WI38 (cell line): ENCODE measurements at regions not wholly inside any gene's neighbourhood (a gene's known extent, or its start where the extent isn't known, plus 50 kb on each side); places are given as distances from the start of the nearest gene placed in this dataset.
"Not testable (repeated sequence)": the region's sequence is repeated elsewhere in the genome, so short reads cannot be mapped to it uniquely, and the experiment has no call there.

ENCODE experiments used
- H3K4me3 ChIP-seq: 2 replicates; pipeline ENCODE4 v1.5.1; 2011; ENCODE audit warnings: low read depth, mild to moderate bottlenecking, control low read depth, low read length
- TF ChIP-seq, protein P1 (sequence below): IDR thresholded peaks from 2 replicates; pipeline ENCODE4 v1.5.1; 2012; ENCODE audit warnings: low read depth, mild to moderate bottlenecking, control low read depth, low read length

- no peak overlapping the region for H3K4me3 ChIP-seq
- TF ChIP-seq, protein P1, sequence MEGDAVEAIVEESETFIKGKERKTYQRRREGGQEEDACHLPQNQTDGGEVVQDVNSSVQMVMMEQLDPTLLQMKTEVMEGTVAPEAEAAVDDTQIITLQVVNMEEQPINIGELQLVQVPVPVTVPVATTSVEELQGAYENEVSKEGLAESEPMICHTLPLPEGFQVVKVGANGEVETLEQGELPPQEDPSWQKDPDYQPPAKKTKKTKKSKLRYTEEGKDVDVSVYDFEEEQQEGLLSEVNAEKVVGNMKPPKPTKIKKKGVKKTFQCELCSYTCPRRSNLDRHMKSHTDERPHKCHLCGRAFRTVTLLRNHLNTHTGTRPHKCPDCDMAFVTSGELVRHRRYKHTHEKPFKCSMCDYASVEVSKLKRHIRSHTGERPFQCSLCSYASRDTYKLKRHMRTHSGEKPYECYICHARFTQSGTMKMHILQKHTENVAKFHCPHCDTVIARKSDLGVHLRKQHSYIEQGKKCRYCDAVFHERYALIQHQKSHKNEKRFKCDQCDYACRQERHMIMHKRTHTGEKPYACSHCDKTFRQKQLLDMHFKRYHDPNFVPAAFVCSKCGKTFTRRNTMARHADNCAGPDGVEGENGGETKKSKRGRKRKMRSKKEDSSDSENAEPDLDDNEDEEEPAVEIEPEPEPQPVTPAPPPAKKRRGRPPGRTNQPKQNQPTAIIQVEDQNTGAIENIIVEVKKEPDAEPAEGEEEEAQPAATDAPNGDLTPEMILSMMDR = no peak
Measured at GRCh38 chr10:8275911-8276310, 221.4 kb downstream of the GATA3 start.

DNA sequence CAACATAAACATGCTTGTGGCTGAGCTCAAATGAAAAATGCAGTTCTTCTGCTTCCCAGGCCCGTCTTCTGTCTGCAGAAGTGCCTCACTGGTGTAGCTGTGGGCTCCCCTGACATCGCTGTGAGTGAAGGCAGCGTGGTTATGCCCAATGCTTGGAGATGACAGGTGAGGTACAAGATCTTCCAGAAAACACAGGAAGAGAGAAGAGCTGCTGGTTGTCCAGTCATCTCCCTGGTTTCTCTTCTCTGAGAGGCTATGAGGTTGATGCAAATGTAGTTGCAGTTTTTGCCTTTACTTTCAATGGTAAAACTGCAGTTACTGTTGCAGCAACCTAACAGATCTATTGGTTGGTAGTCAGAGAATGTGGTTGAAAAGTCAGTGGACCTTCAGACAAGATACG, 223.6 kb downstream of the GATA3 start:
- H3K4me3 ChIP-seq = no peak overlapping the region
- TF ChIP-seq, protein P1 = no peak

DNA sequence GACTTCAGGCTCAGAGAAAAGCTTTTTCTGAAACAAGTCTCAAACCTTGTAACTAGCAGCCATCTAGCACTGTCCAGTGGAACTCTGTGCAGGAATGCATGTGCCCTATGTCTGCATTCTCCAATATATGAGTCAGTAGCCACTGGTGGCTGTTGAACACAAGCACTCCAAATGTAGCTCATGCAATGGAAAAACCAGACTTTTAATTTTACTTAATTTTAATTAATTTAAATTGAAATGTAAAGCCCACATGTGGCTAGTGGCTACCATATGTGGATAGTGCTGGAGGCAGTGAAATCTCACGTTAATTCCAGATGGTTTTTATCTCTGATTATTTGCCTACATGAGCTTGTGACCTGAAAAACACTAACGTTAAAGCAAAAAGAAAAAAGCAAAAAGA, 225.1 kb downstream of the GATA3 start:
- H3K4me3 ChIP-seq = no peak overlapping the region
- TF ChIP-seq, protein P1 = no peak

DNA sequence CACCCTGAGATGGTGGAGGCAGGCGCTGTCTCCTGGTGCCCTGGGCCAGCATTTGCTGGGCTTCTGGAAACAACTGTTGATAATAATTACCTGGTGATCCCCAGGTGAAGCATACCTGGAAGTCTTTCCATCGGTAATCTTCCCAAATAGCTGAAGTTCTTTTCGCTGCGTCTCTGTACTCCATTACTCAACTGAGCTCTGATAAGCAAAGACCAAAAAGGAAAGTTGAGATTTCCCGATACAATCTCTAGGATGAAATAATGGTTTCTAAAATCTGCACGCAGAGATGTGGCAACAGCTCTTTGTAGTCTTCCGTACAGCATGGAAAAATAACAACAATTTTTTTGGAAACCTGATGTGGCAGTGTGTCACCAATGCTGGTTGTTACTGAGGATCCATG, 226.5 kb downstream of the GATA3 start:
- TF ChIP-seq, protein P1 = no peak
- no peak overlapping the region for H3K4me3 ChIP-seq

GRCh38 chr10:8282340-8282739, 227.9 kb downstream of the GATA3 start:
- TF ChIP-seq, protein P1 = no peak

DNA sequence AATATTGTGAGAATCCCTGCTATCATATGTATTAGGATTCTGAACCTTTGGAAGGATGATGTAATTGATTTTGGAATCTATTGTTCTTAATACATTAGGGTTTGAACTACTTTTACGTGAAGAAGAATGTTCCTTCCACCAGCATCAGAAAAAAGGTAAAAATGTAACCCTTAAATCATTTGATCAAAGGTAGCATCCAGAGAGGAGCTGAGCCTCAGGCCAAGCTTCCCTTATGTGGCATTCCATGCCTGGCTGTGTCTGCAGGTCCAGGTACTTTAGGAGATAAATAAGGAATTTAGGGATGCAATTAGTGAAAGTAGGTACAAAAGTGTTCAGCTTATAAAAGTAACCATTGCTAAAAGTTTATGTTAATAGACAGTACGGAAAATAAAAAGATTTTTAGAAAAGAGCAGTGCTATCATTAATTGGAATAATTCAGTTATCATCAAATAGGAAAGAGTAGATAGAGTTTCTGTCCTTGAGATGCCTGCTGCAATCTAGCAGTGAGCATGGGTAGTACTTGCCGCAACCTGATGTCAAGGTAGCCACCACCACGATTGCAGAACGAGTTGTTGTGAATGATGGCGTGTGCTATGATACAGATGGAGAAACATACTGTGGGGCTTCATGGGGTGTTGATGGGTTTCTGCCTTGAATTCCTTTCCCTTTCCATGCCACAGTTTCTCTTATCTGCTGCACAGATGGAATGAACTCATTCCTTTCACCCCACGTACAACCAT, 228.8 kb downstream of the GATA3 start:
- H3K4me3 ChIP-seq = no peak overlapping the region

More at GRCh38 chr10:8282340-8282739, 227.9 kb downstream of the GATA3 start:
- no peak overlapping the region for H3K4me3 ChIP-seq

DNA sequence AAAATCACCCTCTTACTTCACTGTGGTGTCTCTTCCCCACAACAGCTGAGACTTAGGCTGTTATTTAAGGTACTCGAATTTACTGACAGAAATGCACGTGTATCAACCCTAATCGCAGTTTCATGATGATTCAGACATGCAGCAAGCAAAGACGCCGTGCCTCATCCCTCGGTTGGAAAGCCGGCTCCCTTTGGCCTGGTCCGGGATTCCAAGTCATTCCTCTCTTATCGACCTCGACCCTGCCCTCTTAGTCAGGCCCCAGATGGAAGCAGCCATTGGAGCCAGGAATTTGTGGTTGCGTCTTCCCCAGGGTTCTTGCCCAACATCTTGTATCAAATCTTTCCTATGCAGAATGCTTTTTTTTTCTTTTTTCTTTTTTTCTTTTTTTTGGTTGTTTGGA, 229.5 kb downstream of the GATA3 start:
- no peak overlapping the region for H3K4me3 ChIP-seq
- TF ChIP-seq, protein P1 = no peak

More for the DNA sequence above, 228.8 kb downstream of the GATA3 start:
- TF ChIP-seq, protein P1 = no peak

DNA sequence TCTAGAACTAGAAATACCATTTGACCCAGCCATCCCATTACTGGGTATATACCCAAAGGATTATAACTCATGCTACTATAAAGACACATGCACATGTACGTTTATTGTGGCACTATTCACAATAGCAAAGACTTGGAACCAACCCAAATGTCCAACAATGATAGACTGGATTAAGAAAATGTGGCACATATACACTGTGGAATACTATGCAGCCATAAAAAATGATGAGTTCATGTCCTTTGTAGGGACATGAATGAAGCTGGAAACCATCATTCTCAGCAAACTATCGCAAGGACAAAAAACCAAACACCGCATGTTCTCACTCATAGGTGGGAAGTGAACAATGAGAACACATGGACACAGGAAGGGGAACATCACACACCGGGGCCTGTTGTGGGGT, 231.5 kb downstream of the GATA3 start:
- H3K4me3 ChIP-seq = not testable (repeated sequence)
